B cell (primary cell): ENCODE measurements at regions not wholly inside any gene's neighbourhood (a gene's known extent, or its start where the extent isn't known, plus 50 kb on each side); places are given as distances from the start of the nearest gene placed in this dataset.
"Not testable (repeated sequence)": the region's sequence is repeated elsewhere in the genome, so short reads cannot be mapped to it uniquely, and the experiment has no call there.

Experiments
- ATAC-seq: fragments of 200-7000 bp; cut with Tn5 transposase; one replicate; pipeline ENCODE4 v1.10.0; 2021; ENCODE audit warnings: low read depth, mild to moderate bottlenecking, moderate number of reproducible peaks, moderate library complexity
- CTCF ChIA-PET: fragments of 350-600 bp; sonication (Branson Sonifier 250); formaldehyde crosslinking; loops from one replicate; lab custom pipeline; 2021; ENCODE audit warnings: antibody characterized with exemption, inconsistent platforms; lab: Charles Lee
- POLR2A ChIA-PET: fragments of 350-600 bp; sonication (Branson Sonifier 250); formaldehyde crosslinking; loops from one replicate; lab custom pipeline; 2021; ENCODE audit warnings: antibody characterized with exemption; lab: Charles Lee
- DNase-seq: peaks from one replicate; pipeline ENCODE4 v3.0.0; 2013
- H2AFZ ChIP-seq: 2 replicates; pipeline ENCODE4 v1.6.1; 2012; ENCODE audit warnings: mild to moderate bottlenecking, low read depth, low read length; ENCODE audit not compliant: insufficient read depth, poor library complexity, severe bottlenecking
- H3K27ac ChIP-seq, 2 donors: 1 replicate in 1 of 2; 2 replicates in 1 of 2; pipeline ENCODE4 v1.5.1; 2012 to 2013; ENCODE audit warnings: low read length in 2 of 2, mild to moderate bottlenecking in 2 of 2, moderate library complexity in 1 of 2
- H3K27me3 ChIP-seq, 4 experiments: fragments of 200-600 bp in 1 of 4; sonication (generic) in 1 of 4; replicated peaks in 1 of 4; 1 replicate in 2 of 4; 2 replicates in 2 of 4; pipeline versions ENCODE4 v1.6.1 to v1.7.0; 2013 to 2016; ENCODE audit warnings: low read length in 3 of 4, mild to moderate bottlenecking in 2 of 4, mixed read lengths in 1 of 4, moderate library complexity in 1 of 4; ENCODE audit not compliant: insufficient read depth in 4 of 4, control insufficient read depth in 3 of 4; ENCODE audit errors: control extremely low read depth in 1 of 4
- H3K36me3 ChIP-seq, 2 experiments: replicated peaks in 1 of 2; 1 replicate in 1 of 2; 2 replicates in 1 of 2; pipeline versions ENCODE4 v1.6.1 to v1.7.1; 2013; ENCODE audit warnings: low read length in 1 of 2; ENCODE audit not compliant: insufficient read depth in 2 of 2, control insufficient read depth in 1 of 2; ENCODE audit errors: control extremely low read depth in 1 of 2, extremely low read depth in 1 of 2
- H3K4me1 ChIP-seq, 2 donors: fragments of 200-600 bp in 1 of 2; sonication (generic) in 1 of 2; 1 replicate in 1 of 2; 2 replicates in 1 of 2; pipeline versions ENCODE4 v1.5.1 to v1.6.1; 2013 to 2017; ENCODE audit warnings: low read length in 2 of 2; ENCODE audit not compliant: control insufficient read depth in 2 of 2, insufficient read depth in 2 of 2
- H3K4me2 ChIP-seq: replicated peaks from 2 replicates; pipeline ENCODE3; 2012; ENCODE audit warnings: mild to moderate bottlenecking, low read depth, low read length; ENCODE audit not compliant: poor library complexity, severe bottlenecking
- H3K4me3 ChIP-seq, 5 experiments: fragments of 200-600 bp in 1 of 5; sonication (generic) in 1 of 5; 1 replicate in 3 of 5; 2 replicates in 2 of 5; pipeline versions ENCODE4 v1.5.1 to v1.7.0; 2011 to 2016; ENCODE audit warnings: low read length in 4 of 5, mild to moderate bottlenecking in 4 of 5, low read depth in 2 of 5, control low read depth in 1 of 5, moderate library complexity in 1 of 5; ENCODE audit not compliant: insufficient read depth in 1 of 5; ENCODE audit errors: control extremely low read depth in 1 of 5, extremely low read depth in 1 of 5
- H3K79me2 ChIP-seq: fragments of 200-600 bp; sonication (generic); one replicate; pipeline ENCODE4 v1.6.0; 2016; ENCODE audit warnings: low read length; ENCODE audit not compliant: control insufficient read depth, insufficient read depth
- H3K9ac ChIP-seq: fragments of 200-600 bp; sonication (generic); 2 replicates; pipeline ENCODE4 v1.6.1; 2017; ENCODE audit warnings: mild to moderate bottlenecking, low read length, moderate library complexity
- H3K9me3 ChIP-seq, 3 donors: one replicate each; pipeline versions ENCODE4 v1.6.1 to v1.7.1; 2013; ENCODE audit warnings: low read length in 2 of 3; ENCODE audit not compliant: control insufficient read depth in 2 of 3, insufficient read depth in 1 of 3; ENCODE audit errors: control extremely low read depth in 1 of 3
- H4K20me1 ChIP-seq: 2 replicates; pipeline ENCODE4 v1.6.0; 2012; ENCODE audit warnings: mild to moderate bottlenecking, low read length; ENCODE audit not compliant: insufficient read depth, control insufficient read depth, poor library complexity, severe bottlenecking
- H3K27ac Mint-ChIP-seq: one replicate; pipeline ENCODE4 v1.8.0; 2021; ENCODE audit warnings: mixed read lengths
- H3K27me3 Mint-ChIP-seq: one replicate; pipeline ENCODE4 v1.8.0; 2021; ENCODE audit warnings: mixed read lengths
- H3K4me1 Mint-ChIP-seq: one replicate; pipeline ENCODE4 v1.8.0; 2021; ENCODE audit warnings: mixed read lengths
- H3K4me3 Mint-ChIP-seq: one replicate; pipeline ENCODE4 v1.8.0; 2021; ENCODE audit warnings: mixed read lengths
- H3K9me3 Mint-ChIP-seq: one replicate; pipeline ENCODE4 v1.8.0; 2022; ENCODE audit warnings: mixed read lengths; ENCODE audit not compliant: insufficient read depth
- WGBS: methylation state at CpG from one replicate; pipeline ENCODE4 v1.1.5; 2013; ENCODE audit warnings: missing lambda C conversion rate; ENCODE audit not compliant: insufficient coverage; 5-methylcytosine and 5-hydroxymethylcytosine counted together
- intact Hi-C: fragments of 100-400 bp; cut with micrococcal nuclease; formaldehyde crosslinking; loops from one replicate; pipeline ENCODE4 v1.10.0; 2022

DNA sequence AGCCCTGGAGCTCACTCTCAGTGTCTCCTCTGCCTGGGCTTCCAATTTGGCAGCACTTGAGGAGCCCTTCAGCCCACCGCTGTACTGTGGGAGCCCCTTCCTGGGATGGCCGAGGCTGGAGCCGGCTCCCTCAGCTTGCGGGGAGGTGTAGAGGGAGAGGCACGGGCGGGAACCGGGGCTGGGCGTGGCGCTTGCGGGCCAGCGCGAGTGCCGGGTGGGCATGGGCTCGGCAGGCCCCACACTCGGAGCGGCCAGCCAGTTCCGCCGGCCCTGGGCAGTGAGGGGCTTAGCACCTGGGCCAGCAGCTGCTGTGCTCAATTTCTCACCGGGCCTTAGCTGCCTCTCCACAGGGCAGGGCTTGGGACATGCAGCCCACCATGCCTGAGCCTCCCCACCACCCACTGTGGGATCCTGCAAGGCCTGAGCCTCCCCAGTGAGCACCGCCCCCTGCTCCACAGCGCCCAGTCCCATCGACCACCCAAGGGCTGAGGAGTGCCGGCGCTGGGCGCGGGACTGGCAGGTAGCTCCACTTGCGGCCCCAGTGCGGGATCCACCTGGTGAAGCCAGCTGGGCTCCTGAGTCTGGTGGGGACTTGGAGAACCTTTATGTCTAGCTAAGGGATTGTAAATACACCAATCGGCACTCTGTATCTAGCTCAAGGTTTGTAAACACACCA is 65.1 kb upstream of the ROPN1B start:
- H3K4me1 ChIP-seq, H3K36me3 ChIP-seq, ATAC-seq, H3K4me3 Mint-ChIP-seq, H3K27ac Mint-ChIP-seq, H3K4me2 ChIP-seq, H4K20me1 ChIP-seq, H3K9ac ChIP-seq, H3K27me3 ChIP-seq, POLR2A ChIA-PET, H3K4me1 Mint-ChIP-seq, H3K4me3 ChIP-seq, CTCF ChIA-PET, intact Hi-C loops, H2AFZ ChIP-seq, H3K79me2 ChIP-seq, H3K27ac ChIP-seq, H3K27me3 Mint-ChIP-seq, DNase-seq, H3K9me3 Mint-ChIP-seq, H3K9me3 ChIP-seq: not testable (repeated sequence)
- WGBS = 97% methylated on average over 27 of the region's 29 CpGs

GRCh38 chr3:125907279-125907678 is 61.7 kb upstream of the ROPN1B start:
- H3K4me2 ChIP-seq, H4K20me1 ChIP-seq, H3K27ac ChIP-seq, H2AFZ ChIP-seq, intact Hi-C loops, H3K4me3 Mint-ChIP-seq, CTCF ChIA-PET, H3K9me3 Mint-ChIP-seq, POLR2A ChIA-PET, ATAC-seq, H3K4me1 Mint-ChIP-seq, H3K79me2 ChIP-seq, H3K9me3 ChIP-seq, H3K4me3 ChIP-seq, DNase-seq, H3K9ac ChIP-seq, H3K27ac Mint-ChIP-seq, H3K27me3 Mint-ChIP-seq, H3K27me3 ChIP-seq, H3K36me3 ChIP-seq, H3K4me1 ChIP-seq: not testable (repeated sequence)
- no CpG with 5 or more reads among the region's 5 CpGs for WGBS

DNA sequence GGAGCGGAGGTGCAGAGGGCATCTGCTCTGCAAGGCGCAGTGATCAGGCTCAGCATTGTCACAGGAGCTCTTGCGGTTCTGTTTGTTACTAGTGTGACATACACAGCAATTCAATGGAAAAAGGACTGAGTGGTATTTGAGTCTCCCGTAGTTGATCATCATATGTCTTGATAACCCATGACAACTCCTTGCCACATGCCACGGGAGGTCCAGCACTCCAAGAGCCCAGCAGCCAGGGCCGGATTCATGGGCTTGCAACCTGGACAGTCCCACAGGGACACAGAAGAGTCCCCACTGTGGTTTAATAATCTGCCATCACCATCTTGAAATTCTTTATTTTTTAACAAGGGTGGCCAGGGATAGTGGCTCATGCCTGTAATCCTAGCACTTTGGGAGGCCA is 58.1 kb upstream of the ROPN1B start:
- H3K79me2 ChIP-seq, ATAC-seq, CTCF ChIA-PET, H3K4me3 Mint-ChIP-seq, H3K4me3 ChIP-seq, H3K27me3 Mint-ChIP-seq, H3K9me3 ChIP-seq, H3K27ac ChIP-seq, H2AFZ ChIP-seq, H3K9me3 Mint-ChIP-seq, H3K4me2 ChIP-seq, H4K20me1 ChIP-seq, H3K36me3 ChIP-seq, H3K4me1 ChIP-seq, H3K9ac ChIP-seq, H3K27ac Mint-ChIP-seq, POLR2A ChIA-PET, H3K4me1 Mint-ChIP-seq, DNase-seq, H3K27me3 ChIP-seq: not testable (repeated sequence)
- intact Hi-C loops = loop anchor here (10.0 kb wide), 2 partner anchors 536 to 1074 kb away; partner anchors contain the start of genes PLXNA1 and ZNF148
- WGBS = 93% methylated on average over 2 of the region's 6 CpGs
